GM19324 (cell line): ENCODE measurements at regions not wholly inside any gene's neighbourhood (a gene's known extent, or its start where the extent isn't known, plus 50 kb on each side); places are given as distances from the start of the nearest gene placed in this dataset.

Source experiments
- ATAC-seq: cut with Tn5 transposase; IDR thresholded peaks from one replicate; pipeline ENCODE4 v1.9.1; 2021; ENCODE audit warnings: mild to moderate bottlenecking, moderate library complexity; ENCODE audit not compliant: unreplicated experiment, low FRiP score

- no peak for ATAC-seq
Measured at GRCh38 chr2:234345921-234346320, 151.0 kb downstream of the ARL4C start.

GRCh38 chr2:234344012-234344411 is 152.9 kb downstream of the ARL4C start:
- no peak for ATAC-seq

GRCh38 chr2:234343372-234343771 is 153.5 kb downstream of the ARL4C start:
- no peak for ATAC-seq

GRCh38 chr2:234341306-234341985 is 155.4 kb downstream of the ARL4C start:
- ATAC-seq = no peak

- no peak for ATAC-seq
Measured at GRCh38 chr2:234339501-234339900, 157.4 kb downstream of the ARL4C start.

- no peak for ATAC-seq
Measured at GRCh38 chr2:234339011-234339410, 157.9 kb downstream of the ARL4C start.

- ATAC-seq = no peak
Measured at GRCh38 chr2:234335661-234336228, 161.1 kb downstream of the ARL4C start.

GRCh38 chr2:234334756-234335155 is 162.1 kb downstream of the ARL4C start:
- ATAC-seq = no peak

- ATAC-seq = no peak
Measured at GRCh38 chr2:234334151-234334550, 162.7 kb downstream of the ARL4C start.

- ATAC-seq = no peak
Measured at GRCh38 chr2:234333168-234334130, 163.4 kb downstream of the ARL4C start.

GRCh38 chr2:234331966-234332365 is 164.9 kb downstream of the ARL4C start:
- no peak for ATAC-seq

GRCh38 chr2:234331566-234331965 is 165.3 kb downstream of the ARL4C start:
- ATAC-seq = no peak

- no peak for ATAC-seq
Measured at GRCh38 chr2:234330902-234331301, 166.0 kb downstream of the ARL4C start.

- ATAC-seq = no peak
Measured at GRCh38 chr2:234329202-234329960, 167.5 kb downstream of the ARL4C start.

GRCh38 chr2:234328444-234328990 is 168.4 kb downstream of the ARL4C start:
- no peak for ATAC-seq

- ATAC-seq = no peak
Measured at GRCh38 chr2:234326694-234327093, 170.2 kb downstream of the ARL4C start.

GRCh38 chr2:234324116-234324515 is 172.8 kb downstream of the ARL4C start:
- ATAC-seq = no peak

GRCh38 chr2:234322766-234323465 is 174.0 kb downstream of the ARL4C start:
- no peak for ATAC-seq

GRCh38 chr2:234320066-234320465 is 176.8 kb downstream of the ARL4C start:
- ATAC-seq = no peak

GRCh38 chr2:234318361-234318760 is 178.5 kb downstream of the ARL4C start:
- ATAC-seq = no peak
